Activated CD4-positive, CD25-positive, alpha-beta regulatory T cell (primary cell): ENCODE measurements at regions not wholly inside any gene's neighbourhood (a gene's known extent, or its start where the extent isn't known, plus 50 kb on each side); places are given as distances from the start of the nearest gene placed in this dataset.
"Not testable (repeated sequence)": the region's sequence is repeated elsewhere in the genome, so short reads cannot be mapped to it uniquely, and the experiment has no call there.

Source experiments
- DNase-seq, 4 experiments: peaks; one replicate each; lab custom pipeline; 2025; lab: John Stamatoyannopoulos, UW

DNA sequence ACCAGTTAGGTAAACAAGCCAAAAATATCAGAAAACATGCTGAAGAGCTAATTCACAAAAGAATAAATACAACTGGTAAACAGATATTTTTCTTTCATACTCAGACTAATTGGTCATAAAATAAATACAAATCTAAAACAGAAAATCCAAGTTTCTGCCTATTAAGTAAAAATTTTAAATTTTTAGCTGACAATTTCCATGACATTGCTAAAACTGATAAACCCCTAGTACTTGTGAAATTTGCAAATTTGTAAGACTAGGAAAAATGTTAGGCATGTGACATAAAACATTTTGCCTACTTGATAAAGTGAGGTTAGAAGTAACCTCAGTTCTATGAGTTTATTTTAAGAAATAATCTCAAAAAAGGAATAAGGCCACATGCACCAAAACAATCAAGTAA is 356.1 kb downstream of the LRATD1 start:
- DNase-seq = no peak

- no peak for DNase-seq
Observed at GRCh38 chr2:14991723-14992122, 359.2 kb downstream of the LRATD1 start.

GRCh38 chr2:14994721-14995120 is 362.2 kb downstream of the LRATD1 start:
- DNase-seq = no peak

DNA sequence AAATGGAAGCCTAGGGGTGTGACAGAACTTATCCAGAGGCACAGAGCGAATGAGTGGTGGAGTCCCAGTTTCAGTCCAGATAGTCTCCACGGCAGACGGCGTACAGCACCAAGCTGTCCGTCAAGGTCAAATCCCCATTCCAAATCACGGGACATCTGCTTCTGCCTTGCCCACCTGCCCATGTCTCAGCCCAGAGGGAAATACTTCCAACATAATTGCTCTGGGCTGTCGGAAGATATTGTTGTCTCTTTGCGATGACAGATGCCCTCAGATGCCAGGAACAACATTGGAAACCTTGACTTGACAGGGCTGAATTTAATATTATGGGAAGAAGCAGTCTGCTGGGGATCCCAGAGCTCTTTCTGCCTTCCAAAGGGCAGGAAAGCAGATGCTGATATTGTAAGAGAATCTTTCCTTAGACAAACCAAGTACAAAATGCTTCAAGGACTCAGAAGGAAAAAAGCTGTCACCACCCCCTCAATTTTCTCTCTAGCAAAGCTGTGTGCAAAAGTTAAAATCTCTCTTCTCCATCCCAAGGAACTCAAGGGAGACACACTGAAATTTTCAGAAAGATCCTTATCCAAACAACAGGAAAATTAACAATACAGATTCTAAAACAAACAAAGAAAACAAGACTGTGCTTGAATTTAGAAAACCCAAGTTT is 364.0 kb downstream of the LRATD1 start:
- DNase-seq = no peak

DNA sequence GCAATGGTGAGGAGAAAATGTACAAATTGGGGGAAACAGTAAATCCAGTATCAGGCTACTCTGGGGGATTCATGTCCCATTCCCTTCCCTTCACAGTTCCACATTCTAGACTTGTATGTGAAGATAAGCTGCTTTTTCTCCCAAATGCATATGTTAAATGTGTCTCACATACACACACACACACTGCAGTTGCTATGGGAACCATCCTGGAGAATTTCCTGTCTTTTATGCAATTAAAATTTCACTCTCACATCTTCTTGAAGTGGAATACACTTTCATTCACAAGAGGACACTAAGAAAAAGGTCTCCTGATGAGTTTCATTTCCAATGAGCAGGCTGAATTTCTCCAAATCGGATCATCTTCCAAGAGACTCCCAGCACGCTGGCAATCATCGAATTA is 366.0 kb downstream of the LRATD1 start:
- DNase-seq = no peak

- no peak for DNase-seq
Observed at GRCh38 chr2:14999114-14999661, 366.7 kb downstream of the LRATD1 start.

DNA sequence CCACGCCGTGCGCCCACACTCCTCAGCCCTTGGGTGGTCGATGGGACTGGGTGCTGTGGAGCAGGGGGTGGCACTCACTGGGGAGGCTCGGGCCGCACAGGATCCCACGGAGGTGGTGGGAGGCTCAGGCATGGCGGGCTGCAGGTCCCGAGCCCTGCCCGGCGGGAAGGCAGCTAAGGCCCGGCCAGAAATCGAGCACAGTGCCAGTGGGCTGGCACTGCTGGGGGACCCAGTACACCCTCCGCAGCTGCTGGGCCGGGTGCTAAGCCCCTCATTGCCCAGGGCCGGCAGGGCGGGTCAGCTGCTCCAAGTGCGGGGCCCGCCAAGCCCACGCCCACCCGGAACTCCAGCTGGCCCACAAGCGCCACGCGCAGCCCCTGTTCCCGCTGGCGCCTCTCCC is 370.0 kb downstream of the LRATD1 start:
- DNase-seq = not testable (repeated sequence)

DNA sequence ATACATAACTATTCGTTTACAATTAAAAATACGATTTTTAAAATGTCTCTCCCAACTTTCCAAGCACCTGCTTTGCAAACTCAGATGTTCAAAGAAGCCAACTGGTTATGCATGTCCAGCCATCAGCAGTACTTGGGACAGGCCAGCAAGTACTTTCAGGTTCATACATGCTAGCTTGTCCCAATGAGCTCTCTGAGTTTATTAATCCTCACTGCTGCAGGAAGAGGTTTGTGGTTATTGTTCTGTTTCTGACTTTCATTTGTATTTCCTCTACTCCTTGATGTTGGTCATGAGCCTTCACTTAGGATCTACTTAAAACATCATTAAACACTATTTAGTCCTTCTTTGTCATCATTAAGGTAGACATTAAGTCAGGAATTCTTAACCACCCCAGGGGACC is 374.1 kb downstream of the LRATD1 start:
- DNase-seq = no peak

DNA sequence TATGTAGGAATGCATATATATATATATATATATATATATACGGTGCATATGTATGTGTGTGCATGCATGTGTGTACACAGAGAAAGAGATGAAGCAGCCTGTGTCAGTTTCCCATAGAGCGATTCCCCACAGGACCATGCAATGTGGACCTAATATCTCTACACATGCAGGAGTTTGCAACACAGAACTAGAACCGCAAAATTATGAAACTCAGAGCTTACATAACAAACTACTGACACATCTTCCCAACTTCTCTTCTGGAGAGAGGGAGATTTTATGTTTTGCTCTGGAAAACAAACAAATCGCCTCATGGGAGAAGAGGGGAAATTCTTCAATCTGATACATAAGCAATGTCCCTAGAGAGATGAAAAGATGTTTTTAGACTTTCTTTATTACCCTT is 377.2 kb downstream of the LRATD1 start:
- no peak for DNase-seq

GRCh38 chr2:15010346-15010745 is 377.8 kb downstream of the LRATD1 start:
- no peak for DNase-seq

DNA sequence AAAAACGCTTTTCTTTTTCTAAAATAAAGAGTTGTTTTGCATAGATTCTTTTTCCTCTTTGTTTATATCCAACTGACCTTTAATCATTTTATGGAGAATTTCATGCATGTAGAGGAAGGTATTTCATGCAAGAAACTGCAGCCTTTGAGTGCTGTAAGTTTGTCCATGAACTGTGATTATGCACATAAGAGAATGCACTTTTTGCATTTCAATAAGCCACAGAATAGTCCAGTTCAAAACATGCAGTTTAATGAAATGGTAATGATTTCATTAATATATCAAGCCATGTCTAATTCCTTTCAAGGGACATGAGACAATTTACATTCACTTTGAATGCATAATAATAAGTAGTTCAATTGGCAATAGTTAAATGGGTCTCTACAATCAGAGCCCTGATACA is 386.3 kb downstream of the LRATD1 start:
- DNase-seq = no peak

- no peak for DNase-seq
Observed at GRCh38 chr2:15023221-15023620, 390.7 kb downstream of the LRATD1 start.

DNA sequence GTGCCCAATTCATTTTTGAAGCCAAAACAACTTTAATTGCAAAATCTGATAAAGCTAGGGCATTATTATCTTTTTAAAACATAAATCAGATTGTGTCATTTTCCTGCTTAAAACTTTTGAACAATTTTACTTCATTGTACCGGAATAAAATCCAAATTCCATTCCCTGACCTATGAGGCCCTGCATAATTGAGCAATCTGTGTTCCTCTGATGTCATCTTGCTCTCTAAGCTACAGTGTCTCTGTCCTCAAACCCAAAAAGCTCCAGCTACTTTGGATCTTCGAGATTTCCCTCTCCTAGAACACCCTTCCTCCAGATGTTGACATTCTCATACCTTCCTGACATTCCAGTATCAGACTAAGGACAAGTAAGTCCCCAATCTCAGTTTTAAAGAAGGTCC is 395.9 kb downstream of the LRATD1 start:
- no peak for DNase-seq

DNA sequence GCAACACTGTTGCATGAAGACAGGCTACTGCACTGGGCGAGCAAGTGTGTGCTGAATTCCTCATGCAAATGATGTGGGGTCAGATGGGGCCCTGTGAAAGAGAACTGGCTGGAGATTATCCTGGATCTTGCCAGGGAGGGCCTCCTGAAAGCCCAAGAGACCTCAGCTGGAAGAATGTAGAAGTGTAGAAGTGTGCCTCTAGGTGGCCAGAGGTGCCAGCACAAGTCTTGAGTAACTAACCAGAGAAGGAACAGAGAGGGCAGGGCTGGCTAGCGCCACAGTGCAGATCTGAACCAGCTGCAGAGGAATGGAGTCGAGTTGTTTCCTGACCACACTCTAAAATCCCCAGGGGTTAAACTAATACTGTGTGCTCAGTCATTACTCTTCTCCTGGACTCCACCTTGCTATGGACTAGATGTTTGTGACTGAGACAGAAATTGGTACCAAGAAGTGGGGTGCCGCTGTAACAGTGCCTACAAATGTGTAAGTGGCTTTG is 399.3 kb downstream of the LRATD1 start:
- no peak for DNase-seq

DNA sequence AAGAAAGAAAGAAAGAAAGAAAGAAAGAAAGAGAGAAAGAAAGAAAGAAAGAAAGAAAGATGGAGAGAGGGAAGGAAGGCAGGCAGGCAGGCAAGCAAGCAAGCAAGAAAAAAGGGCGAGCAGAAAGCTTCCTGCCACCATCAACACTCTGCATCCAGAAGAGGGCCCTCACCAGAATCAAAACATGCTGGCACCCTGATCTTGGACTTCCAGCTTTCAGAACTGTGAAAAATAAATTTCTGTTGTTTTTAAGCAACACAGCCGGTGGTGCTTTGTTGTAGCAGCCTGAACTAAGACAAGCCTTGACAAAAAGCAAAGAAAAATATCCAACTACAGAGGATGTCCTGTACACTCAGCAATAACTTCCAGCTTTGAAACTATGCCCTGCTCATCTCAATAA is 401.7 kb downstream of the LRATD1 start:
- no peak for DNase-seq

DNA sequence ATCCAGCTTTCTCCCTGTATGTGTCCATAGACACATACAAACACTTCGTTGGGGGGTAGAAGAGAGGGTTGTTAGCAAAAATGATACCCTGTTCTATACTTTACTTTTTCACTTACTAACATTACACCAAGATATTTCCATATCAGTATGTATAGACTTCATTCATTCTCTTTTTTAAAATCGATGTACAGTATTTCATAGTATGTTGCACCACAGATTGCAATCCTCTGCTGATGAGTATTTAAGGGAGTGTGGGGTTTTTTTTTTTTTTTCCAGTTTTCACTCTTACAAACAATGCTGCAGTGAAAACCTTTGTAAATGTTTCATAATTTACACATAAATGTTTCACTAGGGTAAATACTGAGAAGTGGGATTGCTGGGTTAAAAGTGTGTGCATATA is 402.3 kb downstream of the LRATD1 start:
- no peak for DNase-seq

DNA sequence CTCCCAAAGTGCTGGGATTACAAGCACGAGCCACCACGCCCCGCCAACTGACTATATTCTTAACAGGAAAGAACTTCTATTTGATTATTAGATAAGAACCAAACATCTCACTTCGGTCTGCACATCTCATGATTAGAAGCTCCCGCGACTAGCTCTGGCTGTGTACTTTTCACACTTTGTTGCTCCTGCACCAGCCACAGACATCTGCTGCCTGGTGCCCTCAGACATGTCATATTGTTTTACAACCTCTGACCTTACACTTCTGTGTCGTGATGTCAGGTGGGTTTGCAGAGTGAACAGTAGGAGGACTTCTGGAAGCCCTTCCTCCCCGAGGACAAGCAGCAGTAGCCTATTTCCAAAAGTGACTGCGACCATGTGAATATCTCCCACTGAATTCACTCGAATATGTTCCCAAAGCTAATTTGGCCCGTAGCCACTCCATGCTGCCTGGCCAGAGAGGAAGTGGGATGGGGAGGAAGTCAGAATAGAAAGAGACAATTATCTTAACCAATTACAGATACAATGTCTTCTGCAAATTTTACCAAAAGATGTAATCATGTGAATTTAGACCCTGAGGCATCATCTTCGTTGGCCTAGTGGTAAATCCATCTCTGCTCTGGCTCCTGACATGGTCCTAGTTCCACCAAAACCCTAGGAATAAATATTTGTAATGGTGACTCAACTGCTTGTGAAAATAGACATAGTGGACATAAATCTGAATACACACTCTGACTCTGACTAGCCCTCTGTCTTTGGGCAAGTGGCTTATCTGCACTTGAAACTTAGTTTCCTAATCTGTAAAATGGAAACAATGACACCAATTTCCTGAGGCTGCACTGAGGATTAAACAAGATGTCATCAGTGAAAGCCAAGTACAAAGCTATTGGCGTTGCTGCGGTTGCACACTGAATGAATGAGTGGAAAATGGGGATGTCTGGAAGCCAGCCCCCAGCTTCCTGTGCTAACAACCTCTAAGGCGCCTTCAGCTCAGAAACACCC is 406.1 kb downstream of the LRATD1 start:
- no peak for DNase-seq

- no peak for DNase-seq
Observed at GRCh38 chr2:15040429-15041084, 408.0 kb downstream of the LRATD1 start.

DNA sequence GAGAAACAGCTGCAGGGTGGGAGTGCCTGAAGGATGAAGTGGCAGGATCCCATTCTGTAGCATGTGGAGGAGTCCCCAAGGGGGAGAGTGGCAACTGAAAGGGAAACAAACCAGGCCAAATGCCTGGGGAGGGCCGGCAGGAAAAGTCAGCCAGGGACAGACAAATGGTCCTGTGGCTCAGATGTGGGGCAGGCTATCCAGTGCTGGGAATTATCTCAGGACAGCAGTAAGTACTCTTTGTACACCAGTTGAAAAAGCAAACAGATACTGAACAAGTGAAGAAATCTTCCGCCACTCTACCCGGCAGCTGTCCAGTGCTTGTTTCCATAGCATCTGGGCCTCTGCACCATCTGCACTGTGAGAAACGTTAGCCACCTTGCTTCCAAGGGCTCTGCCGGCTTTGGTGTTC is 408.9 kb downstream of the LRATD1 start:
- no peak for DNase-seq

GRCh38 chr2:15042801-15043217 is 410.3 kb downstream of the LRATD1 start:
- no peak for DNase-seq

DNA sequence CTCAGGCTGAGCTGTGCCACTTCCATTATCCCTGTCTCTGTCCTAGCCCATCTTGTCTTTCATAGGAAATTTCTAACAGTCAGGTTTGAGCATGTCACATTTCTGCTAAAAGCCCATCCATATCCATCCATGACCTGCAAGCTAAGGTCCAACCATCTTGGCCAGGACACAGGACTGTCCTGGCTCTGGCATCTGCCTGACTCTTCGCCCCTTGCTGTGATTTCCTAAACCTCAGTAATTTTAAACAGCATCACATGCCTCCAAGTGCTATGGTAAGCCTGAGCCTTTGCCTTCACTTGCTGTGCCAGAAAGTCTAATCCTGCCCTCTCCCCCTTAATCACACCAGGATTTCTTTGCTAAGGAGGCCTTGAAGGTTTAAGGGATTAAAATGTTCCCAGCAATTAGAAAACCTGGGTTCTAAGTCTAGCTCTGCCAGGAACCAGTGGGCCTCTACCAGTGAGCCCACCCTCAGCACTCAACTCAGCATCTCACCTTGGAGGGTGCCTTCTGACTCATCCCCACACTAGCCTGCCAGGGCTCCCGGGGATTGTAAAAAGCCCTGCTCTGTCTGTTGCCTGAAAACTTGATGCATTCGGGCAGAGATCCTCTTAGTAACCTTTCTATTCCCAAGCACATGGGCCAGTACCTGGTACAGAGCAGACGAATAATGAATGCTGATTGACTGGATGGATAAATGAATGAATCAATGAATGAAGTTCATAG is 411.0 kb downstream of the LRATD1 start:
- no peak for DNase-seq

DNA sequence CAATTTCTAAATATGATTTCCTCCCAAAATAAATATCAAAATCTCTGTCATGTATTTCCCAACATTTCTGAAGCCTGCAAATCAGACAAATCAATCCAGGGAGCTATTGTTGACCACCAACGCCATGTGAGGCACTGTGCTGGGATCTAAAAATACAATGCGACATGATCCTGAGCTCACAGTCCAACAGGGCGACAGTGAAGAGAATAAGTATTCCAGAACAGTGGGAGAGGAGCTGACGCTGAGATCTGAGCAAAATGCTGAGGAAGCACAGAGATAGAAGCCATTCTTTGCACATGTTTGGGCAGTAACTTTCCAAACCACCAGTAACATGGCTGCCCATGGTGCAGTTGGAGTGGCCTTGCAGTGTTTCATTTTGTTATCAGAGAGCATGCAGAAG is 412.5 kb downstream of the LRATD1 start:
- no peak for DNase-seq
